ENCODE measurements at regions not wholly inside any gene's neighbourhood (a gene's known extent, or its start where the extent isn't known, plus 50 kb on each side); places are given as distances from the start of the nearest gene placed in this dataset.

GRCh38 chr6:143616741-143617140 lies 61.0 kb upstream of the PHACTR2 start:
- CTCF ChIA-PET, result no interaction called here

GRCh38 chr6:143615785-143616184 lies 62.0 kb upstream of the PHACTR2 start:
- CTCF ChIA-PET, result no interaction called here
- DNase-seq (ENCODE audit: low read depth, low spot score), result no peak
- Histone ChIP-seq H3K4me3 (ENCODE audit: low read depth, low read length) (no peak overlapping the region), H3K27me3 (ENCODE audit: control insufficient read depth, insufficient read depth, low read length) (no peaks in the 10 kb centered on the region), H3K27ac (ENCODE audit: low read depth, low read length) (no peak overlapping the region), H3K9me3 (ENCODE audit: control insufficient read depth, insufficient read depth, low read length) (no peaks in the 10 kb centered on the region; the same call in 1 of the 2 replicates)
- TF ChIP-seq, protein P1, sequence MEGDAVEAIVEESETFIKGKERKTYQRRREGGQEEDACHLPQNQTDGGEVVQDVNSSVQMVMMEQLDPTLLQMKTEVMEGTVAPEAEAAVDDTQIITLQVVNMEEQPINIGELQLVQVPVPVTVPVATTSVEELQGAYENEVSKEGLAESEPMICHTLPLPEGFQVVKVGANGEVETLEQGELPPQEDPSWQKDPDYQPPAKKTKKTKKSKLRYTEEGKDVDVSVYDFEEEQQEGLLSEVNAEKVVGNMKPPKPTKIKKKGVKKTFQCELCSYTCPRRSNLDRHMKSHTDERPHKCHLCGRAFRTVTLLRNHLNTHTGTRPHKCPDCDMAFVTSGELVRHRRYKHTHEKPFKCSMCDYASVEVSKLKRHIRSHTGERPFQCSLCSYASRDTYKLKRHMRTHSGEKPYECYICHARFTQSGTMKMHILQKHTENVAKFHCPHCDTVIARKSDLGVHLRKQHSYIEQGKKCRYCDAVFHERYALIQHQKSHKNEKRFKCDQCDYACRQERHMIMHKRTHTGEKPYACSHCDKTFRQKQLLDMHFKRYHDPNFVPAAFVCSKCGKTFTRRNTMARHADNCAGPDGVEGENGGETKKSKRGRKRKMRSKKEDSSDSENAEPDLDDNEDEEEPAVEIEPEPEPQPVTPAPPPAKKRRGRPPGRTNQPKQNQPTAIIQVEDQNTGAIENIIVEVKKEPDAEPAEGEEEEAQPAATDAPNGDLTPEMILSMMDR (IDR thresholded peaks at IDR 0.05; ENCODE audit: low read depth, low read length), result no peak
- POLR2A ChIA-PET, result no interaction called here

More at GRCh38 chr6:143616741-143617140, 61.0 kb upstream of the PHACTR2 start:
- H3K9me3 ChIP-seq (ENCODE audit: control insufficient read depth, insufficient read depth, low read length), result no peaks in the 10 kb centered on the region; the same call in 1 of the 2 replicates
- TF ChIP-seq, protein P1 (IDR thresholded peaks at IDR 0.05; ENCODE audit: low read depth, low read length), result no peak
- no peak overlapping the region for H3K4me3 ChIP-seq (ENCODE audit: low read depth, low read length)
- H3K27ac ChIP-seq (ENCODE audit: low read depth, low read length), result no peak overlapping the region
- DNase-seq (ENCODE audit: low read depth, low spot score), result no peak
- POLR2A ChIA-PET, result no interaction called here
- no peaks in the 10 kb centered on the region for H3K27me3 ChIP-seq (ENCODE audit: control insufficient read depth, insufficient read depth, low read length)

- no peak overlapping the region for H3K27ac ChIP-seq (ENCODE audit: low read depth, low read length)
- ChIA-PET CTCF (no interaction called here), POLR2A (no interaction called here)
- no peaks in the 10 kb centered on the region for H3K27me3 ChIP-seq (ENCODE audit: control insufficient read depth, insufficient read depth, low read length)
- H3K9me3 ChIP-seq (ENCODE audit: control insufficient read depth, insufficient read depth, low read length), result no peaks in the 10 kb centered on the region; the same call in 1 of the 2 replicates
- TF ChIP-seq, protein P1 (IDR thresholded peaks at IDR 0.05; ENCODE audit: low read depth, low read length), result no peak
- no peak for DNase-seq (ENCODE audit: low read depth, low spot score)
- H3K4me3 ChIP-seq (ENCODE audit: low read depth, low read length), result no peak overlapping the region
Measured at GRCh38 chr6:143614235-143614634, 63.5 kb upstream of the PHACTR2 start.

DNA sequence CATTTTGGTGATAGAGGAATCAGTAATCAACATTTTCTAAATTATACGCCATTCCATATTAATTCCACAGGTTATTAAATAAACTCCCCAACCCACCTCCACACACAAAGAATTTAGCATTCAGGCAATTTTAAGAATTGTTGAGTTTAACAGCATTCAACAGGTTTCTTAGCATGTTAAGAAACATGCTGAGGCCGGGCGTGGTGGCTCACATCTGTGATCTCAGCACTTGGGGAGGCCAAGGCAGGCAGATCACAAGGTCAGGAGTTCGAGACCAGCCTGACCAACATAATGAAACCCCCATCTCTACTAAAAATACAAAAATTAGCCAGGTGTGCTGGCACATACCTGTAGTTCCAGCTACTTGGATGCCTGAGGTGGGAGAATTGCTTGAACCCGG lies 64.0 kb upstream of the PHACTR2 start:
- TF ChIP-seq, protein P1 (IDR thresholded peaks at IDR 0.05; ENCODE audit: low read depth, low read length), result no peak
- CTCF ChIA-PET, result no interaction called here
- DNase-seq (ENCODE audit: low read depth, low spot score), result no peak
- no peak overlapping the region for H3K27ac ChIP-seq (ENCODE audit: low read depth, low read length)
- H3K4me3 ChIP-seq (ENCODE audit: low read depth, low read length), result no peak overlapping the region
- no peaks in the 10 kb centered on the region; the same call in 1 of the 2 replicates for H3K9me3 ChIP-seq (ENCODE audit: control insufficient read depth, insufficient read depth, low read length)
- POLR2A ChIA-PET, result no interaction called here
- H3K27me3 ChIP-seq (ENCODE audit: control insufficient read depth, insufficient read depth, low read length), result no peaks in the 10 kb centered on the region

GRCh38 chr6:143612186-143612585 lies 65.6 kb upstream of the PHACTR2 start:
- POLR2A ChIA-PET, result no interaction called here
- Histone ChIP-seq H3K27me3 (ENCODE audit: control insufficient read depth, insufficient read depth, low read length) (no peaks in the 10 kb centered on the region), H3K4me3 (ENCODE audit: low read depth, low read length) (no peak overlapping the region), H3K27ac (ENCODE audit: low read depth, low read length) (no peak overlapping the region), H3K9me3 (ENCODE audit: control insufficient read depth, insufficient read depth, low read length) (no peaks in the 10 kb centered on the region; the same call in 1 of the 2 replicates)
- CTCF ChIA-PET, result no interaction called here
- no peak for DNase-seq (ENCODE audit: low read depth, low spot score)
- TF ChIP-seq, protein P1 (IDR thresholded peaks at IDR 0.05; ENCODE audit: low read depth, low read length), result no peak

Data from AG04450 (cell line).